Peyer's patch (tissue), 4 donors: ENCODE measurements at regions not wholly inside any gene's neighbourhood (a gene's known extent, or its start where the extent isn't known, plus 50 kb on each side); places are given as distances from the start of the nearest gene placed in this dataset.

Source experiments
- DNase-seq, 3 donors: peaks; one replicate each; pipeline ENCODE4 v3.0.0-alpha.2; 2017 to 2019
- H3K27ac ChIP-seq, 4 donors: fragments of 200-600 bp; sonication (generic); one replicate each; pipeline ENCODE4 v1.5.1; 2016 to 2019
- H3K27me3 ChIP-seq, 2 donors: fragments of 200-600 bp; sonication (generic); one replicate each; pipeline ENCODE4 v1.5.1; 2019
- H3K36me3 ChIP-seq, 3 donors: fragments of 200-600 bp; sonication (generic); one replicate each; pipeline ENCODE4 v1.5.1; 2016 to 2019
- H3K4me1 ChIP-seq, 4 donors: fragments of 200-600 bp; sonication (generic); one replicate each; pipeline ENCODE4 v1.5.1; 2016 to 2019
- H3K4me3 ChIP-seq, 4 donors: fragments of 200-600 bp; sonication (generic); 1 replicate in 3 of 4; 2 replicates in 1 of 4; pipeline ENCODE4 v1.5.1; 2016 to 2019; ENCODE audit warnings: mild to moderate bottlenecking in 1 of 4
- H3K9me3 ChIP-seq, 4 donors: fragments of 200-600 bp; sonication (generic); one replicate each; pipeline ENCODE4 v1.5.1; 2016 to 2019; ENCODE audit warnings: mild to moderate bottlenecking in 1 of 4
- CTCF ChIP-seq, 6 experiments: fragments of 450-650 bp in 4 of 6; fragments of 200-600 bp in 2 of 6; sonication (generic) in 1 of 6; IDR thresholded peaks; one replicate each; pipeline ENCODE4 v1.5.1; 2017 to 2019; ENCODE audit warnings: antibody characterized with exemption in 6 of 6, mild to moderate bottlenecking in 3 of 6, moderate library complexity in 1 of 6
- POLR2A ChIP-seq, 2 donors: fragments of 450-650 bp; IDR thresholded peaks; one replicate each; pipeline ENCODE4 v1.5.1; 2017; ENCODE audit warnings: antibody characterized with exemption in 2 of 2, mild to moderate bottlenecking in 2 of 2, moderate library complexity in 2 of 2

- Histone ChIP-seq H3K36me3 (no peaks in the 10 kb centered on the region), H3K27ac (no peak overlapping the region), H3K9me3 (no peaks in the 10 kb centered on the region), H3K4me1 (no peaks in the 10 kb centered on the region), H3K27me3 (no peaks in the 10 kb centered on the region), H3K4me3 (no peak overlapping the region)
- DNase-seq: no peak
- no peak for TF ChIP-seq CTCF (IDR thresholded peaks at IDR 0.05)
Observed at GRCh38 chr6:114592506-114592905, 249.7 kb upstream of the HS3ST5 start.

GRCh38 chr6:114588726-114589125 lies 245.9 kb upstream of the HS3ST5 start:
- no peak for TF ChIP-seq POLR2A (IDR thresholded peaks at IDR 0.05)
- TF ChIP-seq CTCF (IDR thresholded peaks at IDR 0.05): no peak
- H3K4me1 ChIP-seq: no peaks in the 10 kb centered on the region
- no peak overlapping the region for H3K4me3 ChIP-seq
- no peak overlapping the region for H3K27ac ChIP-seq
- no peak for DNase-seq
- no peaks in the 10 kb centered on the region for H3K27me3 ChIP-seq
- H3K9me3 ChIP-seq: no peaks in the 10 kb centered on the region
- no peaks in the 10 kb centered on the region for H3K36me3 ChIP-seq

- Histone ChIP-seq H3K4me3 (no peak overlapping the region), H3K27me3 (no peaks in the 10 kb centered on the region), H3K9me3 (no peaks in the 10 kb centered on the region), H3K27ac (no peak overlapping the region), H3K4me1 (no peaks in the 10 kb centered on the region), H3K36me3 (no peaks in the 10 kb centered on the region)
- DNase-seq: no peak
- no peak for TF ChIP-seq POLR2A (IDR thresholded peaks at IDR 0.05)
Observed at GRCh38 chr6:114586298-114586697, 243.5 kb upstream of the HS3ST5 start.

GRCh38 chr6:114581293-114581692 lies 238.5 kb upstream of the HS3ST5 start:
- DNase-seq: no peak
- no peaks in the 10 kb centered on the region for H3K9me3 ChIP-seq
- no peaks in the 10 kb centered on the region for H3K27me3 ChIP-seq
- no peaks in the 10 kb centered on the region for H3K36me3 ChIP-seq
- H3K27ac ChIP-seq: no peak overlapping the region
- H3K4me3 ChIP-seq: no peak overlapping the region
- H3K4me1 ChIP-seq: no peaks in the 10 kb centered on the region
- TF ChIP-seq POLR2A (IDR thresholded peaks at IDR 0.05) (no peak), CTCF (IDR thresholded peaks at IDR 0.05) (no peak)

GRCh38 chr6:114580882-114581281 lies 238.1 kb upstream of the HS3ST5 start:
- no peaks in the 10 kb centered on the region for H3K9me3 ChIP-seq
- TF ChIP-seq POLR2A (IDR thresholded peaks at IDR 0.05) (no peak), CTCF (IDR thresholded peaks at IDR 0.05) (no peak)
- DNase-seq: no peak
- H3K27ac ChIP-seq: no peak overlapping the region
- no peaks in the 10 kb centered on the region for H3K27me3 ChIP-seq
- no peaks in the 10 kb centered on the region for H3K4me1 ChIP-seq
- H3K4me3 ChIP-seq: no peak overlapping the region
- H3K36me3 ChIP-seq: no peaks in the 10 kb centered on the region

GRCh38 chr6:114579486-114579885 lies 236.7 kb upstream of the HS3ST5 start:
- Histone ChIP-seq H3K36me3 (no peaks in the 10 kb centered on the region), H3K4me1 (no peaks in the 10 kb centered on the region), H3K9me3 (no peaks in the 10 kb centered on the region), H3K27me3 (no peaks in the 10 kb centered on the region), H3K27ac (no peak overlapping the region), H3K4me3 (no peak overlapping the region)
- DNase-seq: no peak
- no peak for TF ChIP-seq POLR2A (IDR thresholded peaks at IDR 0.05)
- no peak for TF ChIP-seq CTCF (IDR thresholded peaks at IDR 0.05)
